HG03025 (cell line): ENCODE measurements at regions not wholly inside any gene's neighbourhood (a gene's known extent, or its start where the extent isn't known, plus 50 kb on each side); places are given as distances from the start of the nearest gene placed in this dataset.

ENCODE experiments used
- ATAC-seq: cut with Tn5 transposase; IDR thresholded peaks from one replicate; pipeline ENCODE4 v1.9.1; 2021; ENCODE audit warnings: mild to moderate bottlenecking, moderate library complexity; ENCODE audit not compliant: unreplicated experiment, low FRiP score

GRCh38 chr12:116478243-116478773 lies 80.9 kb upstream of the MAP1LC3B2 start:
- ATAC-seq: no peak

DNA sequence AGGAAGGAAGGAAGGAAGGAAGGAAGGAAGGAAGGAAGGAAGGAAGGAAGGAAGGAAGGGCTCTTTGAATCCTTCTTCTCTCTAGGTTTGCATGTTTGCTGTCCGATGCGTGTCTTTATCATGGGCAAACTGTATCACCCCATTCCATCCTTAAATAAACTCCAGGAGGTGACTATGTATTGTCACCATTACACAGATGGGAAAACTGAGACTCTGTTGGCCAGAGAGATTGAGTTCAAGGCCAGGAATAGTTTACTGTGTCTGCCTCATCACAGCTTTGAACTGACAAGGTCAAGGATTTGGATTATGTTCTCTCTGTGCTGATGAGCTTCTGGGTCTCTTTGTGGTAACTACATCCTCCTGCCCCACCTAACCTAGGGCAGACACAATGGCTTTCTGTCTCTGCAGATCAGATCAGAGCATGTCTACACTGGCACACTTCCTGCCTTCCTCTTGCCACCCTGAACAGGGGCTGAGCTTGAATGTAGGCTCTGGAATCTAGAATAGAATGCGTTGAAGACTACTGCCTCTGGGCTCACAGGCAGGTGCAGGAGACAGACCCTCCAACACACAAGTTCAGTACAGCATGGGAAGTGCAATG lies 78.9 kb upstream of the MAP1LC3B2 start:
- ATAC-seq: no peak

DNA sequence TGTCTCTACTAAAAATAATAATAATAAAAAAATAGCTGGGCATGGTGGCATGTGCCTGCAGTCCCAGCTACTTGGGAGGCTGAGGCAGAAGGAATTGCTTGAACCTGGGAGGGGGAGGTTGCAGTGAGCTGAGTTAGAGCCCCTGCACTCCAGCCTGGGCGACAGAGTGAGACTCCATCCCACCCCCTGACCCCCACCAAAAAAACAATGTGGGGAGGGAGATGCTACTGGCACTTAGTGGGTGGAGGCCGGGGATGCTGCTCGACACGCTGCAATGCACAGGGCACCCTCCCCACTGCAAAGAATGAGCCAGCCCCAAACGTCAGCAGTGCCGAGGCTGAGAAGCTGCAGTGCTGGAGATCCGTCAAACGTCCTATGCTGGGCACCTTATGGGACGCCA lies 77.5 kb upstream of the MAP1LC3B2 start:
- no peak for ATAC-seq

DNA sequence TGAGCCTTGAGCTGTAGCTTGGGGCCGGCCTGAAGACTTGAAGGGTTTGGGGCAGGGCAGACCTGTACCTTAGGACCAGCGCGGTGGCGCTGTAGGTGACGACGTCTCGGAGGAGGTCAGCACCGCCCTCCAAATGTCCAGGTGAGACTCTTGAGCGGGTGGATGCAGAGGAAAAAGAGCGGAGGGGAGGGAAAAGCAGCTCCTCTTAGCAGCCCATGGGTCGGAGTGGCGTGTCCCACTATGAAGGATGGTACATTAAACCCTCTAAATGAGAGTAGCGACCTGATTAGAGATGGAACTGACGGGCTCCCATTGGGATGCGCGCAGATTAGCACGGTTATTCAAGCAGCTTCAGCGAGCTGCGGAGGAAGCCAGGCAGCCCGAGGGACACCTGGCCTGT lies 77.0 kb upstream of the MAP1LC3B2 start:
- no peak for ATAC-seq

DNA sequence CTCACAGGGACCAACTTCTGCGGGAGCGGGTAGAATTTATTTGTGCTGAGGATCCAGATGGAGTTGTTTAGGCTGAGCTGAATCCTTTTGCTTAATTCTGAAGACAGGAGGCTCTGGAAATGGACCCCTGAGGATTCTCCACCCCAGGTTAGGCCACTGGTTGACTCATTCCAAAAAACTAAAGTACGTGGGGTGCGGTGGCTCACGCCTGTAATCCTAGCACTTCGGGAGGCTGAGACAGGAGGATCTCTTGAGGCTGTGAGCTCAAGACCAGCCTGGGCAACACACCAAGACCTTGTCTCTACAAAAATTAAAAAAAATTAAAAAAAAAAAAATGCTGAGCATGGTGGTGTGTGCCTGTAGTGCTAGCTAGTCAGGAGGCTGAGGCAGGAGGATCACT lies 76.3 kb upstream of the MAP1LC3B2 start:
- no peak for ATAC-seq

- no peak for ATAC-seq
Measured at GRCh38 chr12:116483959-116484750, 75.0 kb upstream of the MAP1LC3B2 start.

DNA sequence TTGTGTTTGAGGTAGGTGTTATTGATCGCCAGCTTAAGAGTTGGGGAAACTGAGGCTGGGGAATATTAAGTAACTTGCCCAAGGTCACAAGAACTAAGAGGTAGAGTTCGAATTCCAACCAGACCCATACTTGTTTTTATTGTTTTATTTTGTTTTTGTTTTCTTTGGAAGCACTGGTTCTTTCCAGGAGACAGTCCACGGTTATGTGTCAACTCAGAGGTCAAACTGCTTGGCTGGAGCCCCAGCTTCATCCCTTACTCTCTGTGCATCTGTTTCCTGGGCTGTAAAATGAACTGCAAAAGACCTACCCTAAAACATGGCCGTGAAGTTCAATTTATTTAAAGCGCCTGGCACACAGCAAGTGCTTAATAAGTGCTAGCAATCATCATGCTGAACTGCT lies 74.4 kb upstream of the MAP1LC3B2 start:
- no peak for ATAC-seq

- no peak for ATAC-seq
Measured at GRCh38 chr12:116489116-116489515, 70.1 kb upstream of the MAP1LC3B2 start.

- ATAC-seq: no peak
Measured at GRCh38 chr12:116490471-116490870, 68.7 kb upstream of the MAP1LC3B2 start.

GRCh38 chr12:116492703-116493324 lies 66.4 kb upstream of the MAP1LC3B2 start:
- no peak for ATAC-seq

- no peak for ATAC-seq
Measured at GRCh38 chr12:116495260-116495659, 63.9 kb upstream of the MAP1LC3B2 start.

GRCh38 chr12:116497051-116497591 lies 62.1 kb upstream of the MAP1LC3B2 start:
- no peak for ATAC-seq

- no peak for ATAC-seq
Measured at GRCh38 chr12:116498471-116498870, 60.7 kb upstream of the MAP1LC3B2 start.

GRCh38 chr12:116502141-116502725 lies 56.9 kb upstream of the MAP1LC3B2 start:
- no peak for ATAC-seq

GRCh38 chr12:116502989-116503496 lies 56.1 kb upstream of the MAP1LC3B2 start:
- ATAC-seq: no peak

- no peak for ATAC-seq
Measured at GRCh38 chr12:116504438-116504837, 54.7 kb upstream of the MAP1LC3B2 start.

GRCh38 chr12:116506697-116507064 lies 52.5 kb upstream of the MAP1LC3B2 start:
- no peak for ATAC-seq

GRCh38 chr12:116508145-116509121 lies 50.7 kb upstream of the MAP1LC3B2 start:
- ATAC-seq: no peak
